ENCODE measurements at regions not wholly inside any gene's neighbourhood (a gene's known extent, or its start where the extent isn't known, plus 50 kb on each side); places are given as distances from the start of the nearest gene placed in this dataset.
"Not testable (repeated sequence)": the region's sequence is repeated elsewhere in the genome, so short reads cannot be mapped to it uniquely, and the experiment has no call there.

- no peak for ATAC-seq
These were observed 278.1 kb downstream of the TCERG1L start for GRCh38 chr10:131033166-131034085.

- no peak for ATAC-seq
These were observed 277.1 kb downstream of the TCERG1L start for GRCh38 chr10:131034451-131034850.

- ATAC-seq: no peak
These were observed 275.7 kb downstream of the TCERG1L start for GRCh38 chr10:131035779-131036178.

GRCh38 chr10:131038056-131038455 lies 273.5 kb downstream of the TCERG1L start:
- no peak for ATAC-seq

- no peak for ATAC-seq
These were observed 270.5 kb downstream of the TCERG1L start for GRCh38 chr10:131041031-131041430.

GRCh38 chr10:131041441-131041840 lies 270.1 kb downstream of the TCERG1L start:
- ATAC-seq: no peak

GRCh38 chr10:131042015-131042414 lies 269.5 kb downstream of the TCERG1L start:
- ATAC-seq: not testable (repeated sequence)

All from activated CD4-positive, CD25-positive, alpha-beta regulatory T cell treated with anti-CD3 and anti-CD28 coated beads, Interleukin-2, amount 50 U/mL, for 24 hours (primary cell).